Loucy (cell line): ENCODE measurements at regions not wholly inside any gene's neighbourhood (a gene's known extent, or its start where the extent isn't known, plus 50 kb on each side); places are given as distances from the start of the nearest gene placed in this dataset.

Experiments
- H2AFZ ChIP-seq: fragments of 200-600 bp; sonication (generic); 2 replicates; pipeline ENCODE4 v1.6.0; 2016; ENCODE audit warnings: antibody characterized with exemption, mild to moderate bottlenecking, low read length, moderate library complexity
- H3F3A ChIP-seq: fragments of 200-600 bp; 2 replicates; pipeline ENCODE4 v1.6.0; 2016; ENCODE audit warnings: antibody characterized with exemption, low read depth, mild to moderate bottlenecking
- H3K27me3 ChIP-seq: fragments of 200-600 bp; sonication (generic); 2 replicates; pipeline ENCODE4 v1.6.1; 2014; ENCODE audit warnings: low read length, mild to moderate bottlenecking; ENCODE audit not compliant: insufficient read depth, poor library complexity, severe bottlenecking
- H3K36me3 ChIP-seq: fragments of 200-600 bp; sonication (generic); 2 replicates; pipeline ENCODE4 v1.6.1; 2016; ENCODE audit warnings: low read length; ENCODE audit not compliant: insufficient read depth
- H3K4me1 ChIP-seq: fragments of 200-600 bp; sonication (generic); 2 replicates; pipeline ENCODE4 v1.5.1; 2014; ENCODE audit warnings: low read length, mild to moderate bottlenecking; ENCODE audit not compliant: insufficient read depth, poor library complexity, severe bottlenecking
- H3K4me2 ChIP-seq: fragments of 200-600 bp; sonication (generic); 2 replicates; pipeline ENCODE4 v1.6.0; 2014; ENCODE audit warnings: antibody characterized with exemption, low read length, low read depth, mild to moderate bottlenecking; ENCODE audit not compliant: poor library complexity, severe bottlenecking
- H3K4me3 ChIP-seq: fragments of 200-600 bp; sonication (generic); 2 replicates; pipeline ENCODE4 v1.5.1; 2014; ENCODE audit warnings: low read length, mild to moderate bottlenecking, mixed read lengths; ENCODE audit not compliant: poor library complexity, severe bottlenecking
- H3K79me2 ChIP-seq: fragments of 200-600 bp; sonication (generic); 2 replicates; pipeline ENCODE4 v1.6.1; 2014; ENCODE audit warnings: low read length; ENCODE audit not compliant: insufficient read depth
- H3K9ac ChIP-seq: fragments of 200-600 bp; sonication (generic); 2 replicates; pipeline ENCODE4 v1.6.0; 2014; ENCODE audit warnings: mild to moderate bottlenecking, low read depth, low read length, moderate library complexity; ENCODE audit not compliant: poor library complexity, severe bottlenecking
- H3K9me2 ChIP-seq: fragments of 200-600 bp; sonication (generic); replicated peaks from 2 replicates; pipeline ENCODE4 v1.6.1; 2016; ENCODE audit warnings: low read depth, low read length, mixed read lengths
- H3K9me3 ChIP-seq: fragments of 200-600 bp; sonication (generic); 2 replicates; pipeline ENCODE4 v1.6.1; 2014; ENCODE audit warnings: mild to moderate bottlenecking, antibody characterized with exemption, low read length, low read depth; ENCODE audit not compliant: insufficient read depth
- H4K20me1 ChIP-seq: fragments of 200-600 bp; sonication (generic); 2 replicates; pipeline ENCODE4 v1.6.0; 2014; ENCODE audit warnings: antibody characterized with exemption, low read length, mild to moderate bottlenecking; ENCODE audit not compliant: insufficient read depth, poor library complexity, severe bottlenecking
- CTCF ChIP-seq: fragments of 200-600 bp; sonication (generic); conservative IDR thresholded peaks from 2 replicates; pipeline ENCODE4 v1.5.1; 2014; ENCODE audit warnings: mild to moderate bottlenecking, antibody characterized with exemption, low read length
- EZH2phosphoT487 ChIP-seq: fragments of 200-600 bp; IDR thresholded peaks from 2 replicates; pipeline ENCODE4 v1.6.1; 2018; ENCODE audit warnings: antibody characterized with exemption, mild to moderate bottlenecking, moderate library complexity, borderline replicate concordance

- Histone ChIP-seq H3K79me2 (no peaks in the 10 kb centered on the region), H3K27me3 (no peaks in the 10 kb centered on the region), H3F3A (no peaks in the 10 kb centered on the region), H3K9me2 (no peaks in the 10 kb centered on the region), H3K4me1 (no peaks in the 10 kb centered on the region), H3K9me3 (no peaks in the 10 kb centered on the region), H2AFZ (no peak overlapping the region), H4K20me1 (no peaks in the 10 kb centered on the region), H3K9ac (no peak overlapping the region), H3K4me3 (no peak overlapping the region), H3K4me2 (no peak overlapping the region), H3K36me3 (no peaks in the 10 kb centered on the region)
- TF ChIP-seq CTCF (peak; percentile 45), EZH2phosphoT487 (no peak)
Observed at GRCh38 chr5:100479079-100479688, 56.0 kb upstream of the FAM174A start.

- H3F3A ChIP-seq = no peaks in the 10 kb centered on the region
- no peaks in the 10 kb centered on the region for H4K20me1 ChIP-seq
- no peak overlapping the region for H3K4me3 ChIP-seq
- H2AFZ ChIP-seq = no peak overlapping the region
- H3K4me1 ChIP-seq = no peaks in the 10 kb centered on the region
- no peaks in the 10 kb centered on the region for H3K79me2 ChIP-seq
- TF ChIP-seq CTCF = no peak
- TF ChIP-seq EZH2phosphoT487 = no peak
- H3K27me3 ChIP-seq = no peaks in the 10 kb centered on the region
- no peak overlapping the region for H3K4me2 ChIP-seq
- no peaks in the 10 kb centered on the region for H3K9me3 ChIP-seq
- no peaks in the 10 kb centered on the region for H3K9me2 ChIP-seq
- no peak overlapping the region for H3K9ac ChIP-seq
- no peaks in the 10 kb centered on the region for H3K36me3 ChIP-seq
Observed at GRCh38 chr5:100472091-100472490, 63.1 kb upstream of the FAM174A start.

GRCh38 chr5:100469767-100470166 lies 65.4 kb upstream of the FAM174A start:
- H4K20me1 ChIP-seq = no peaks in the 10 kb centered on the region
- H3K4me3 ChIP-seq = no peak overlapping the region
- TF ChIP-seq CTCF (no peak), EZH2phosphoT487 (no peak)
- H3K4me1 ChIP-seq = no peaks in the 10 kb centered on the region
- H3K79me2 ChIP-seq = no peaks in the 10 kb centered on the region
- H3K27me3 ChIP-seq = no peaks in the 10 kb centered on the region
- H3K4me2 ChIP-seq = no peak overlapping the region
- no peak overlapping the region for H2AFZ ChIP-seq
- no peak overlapping the region for H3K9ac ChIP-seq
- no peaks in the 10 kb centered on the region for H3K9me2 ChIP-seq
- H3F3A ChIP-seq = no peaks in the 10 kb centered on the region
- no peaks in the 10 kb centered on the region for H3K36me3 ChIP-seq
- no peaks in the 10 kb centered on the region for H3K9me3 ChIP-seq
